Dendritic cell treated with granulocyte-macrophage colony-stimulating factor and Interleukin-4, amounts not matched to agents 40 ng/mL and 50 ng/mL, for 4 days (primary cell): ENCODE measurements at regions not wholly inside any gene's neighbourhood (a gene's known extent, or its start where the extent isn't known, plus 50 kb on each side); places are given as distances from the start of the nearest gene placed in this dataset.
"Not testable (repeated sequence)": the region's sequence is repeated elsewhere in the genome, so short reads cannot be mapped to it uniquely, and the experiment has no call there.

ENCODE experiments used
- H3K27ac Mint-ChIP-seq: one replicate; pipeline ENCODE4 v1.8.0; 2022; ENCODE audit warnings: mild to moderate bottlenecking, mixed read lengths
- H3K27me3 Mint-ChIP-seq: one replicate; pipeline ENCODE4 v1.8.0; 2022; ENCODE audit warnings: mild to moderate bottlenecking, mixed read lengths
- H3K36me3 Mint-ChIP-seq: one replicate; pipeline ENCODE4 v1.8.0; 2022; ENCODE audit warnings: low read depth, mixed read lengths
- H3K4me1 Mint-ChIP-seq: one replicate; pipeline ENCODE4 v1.8.0; 2022; ENCODE audit warnings: low read depth, mixed read lengths
- H3K4me3 Mint-ChIP-seq: one replicate; pipeline ENCODE4 v1.8.0; 2022; ENCODE audit warnings: mild to moderate bottlenecking, moderate library complexity, mixed read lengths
- H3K9me3 Mint-ChIP-seq: one replicate; pipeline ENCODE4 v1.8.0; 2022; ENCODE audit warnings: mixed read lengths
- intact Hi-C: fragments of 100-400 bp; cut with micrococcal nuclease; formaldehyde crosslinking; loops from one replicate; pipeline ENCODE4 v1.15.0; 2022

GRCh38 chr4:181130317-181130716, 1112.9 kb upstream of the TENM3 start:
- H3K4me1 Mint-ChIP-seq, H3K4me3 Mint-ChIP-seq, H3K27ac Mint-ChIP-seq, H3K27me3 Mint-ChIP-seq, H3K36me3 Mint-ChIP-seq, intact Hi-C loops: not testable (repeated sequence)
- peaks cover 55% of the 10 kb centered on the region for H3K9me3 Mint-ChIP-seq

- no peak overlapping the region for H3K27ac Mint-ChIP-seq
- intact Hi-C loops = no loop called here
- no peak overlapping the region for H3K4me3 Mint-ChIP-seq
- no peaks in the 10 kb centered on the region for H3K4me1 Mint-ChIP-seq
- no peaks in the 10 kb centered on the region for H3K36me3 Mint-ChIP-seq
- peaks cover 14% of the 10 kb centered on the region for H3K9me3 Mint-ChIP-seq
- H3K27me3 Mint-ChIP-seq = no peaks in the 10 kb centered on the region
Measured at GRCh38 chr4:181137351-181137750, 1105.9 kb upstream of the TENM3 start.

- H3K9me3 Mint-ChIP-seq = peaks cover 7% of the 10 kb centered on the region
- no peak overlapping the region for H3K27ac Mint-ChIP-seq
- H3K4me1 Mint-ChIP-seq = no peaks in the 10 kb centered on the region
- no peak overlapping the region for H3K4me3 Mint-ChIP-seq
- no peaks in the 10 kb centered on the region for H3K27me3 Mint-ChIP-seq
- no peaks in the 10 kb centered on the region for H3K36me3 Mint-ChIP-seq
- intact Hi-C loops = no loop called here
Measured at GRCh38 chr4:181138116-181138515, 1105.1 kb upstream of the TENM3 start.

GRCh38 chr4:181140037-181140603, 1103.1 kb upstream of the TENM3 start:
- intact Hi-C loops = loop anchor here (10.0 kb wide), 1 partner anchor 1665 kb away; no protein-coding TSS in a partner anchor
- no peak overlapping the region for H3K4me3 Mint-ChIP-seq
- no peak overlapping the region for H3K27ac Mint-ChIP-seq
- H3K4me1 Mint-ChIP-seq = no peaks in the 10 kb centered on the region
- no peaks in the 10 kb centered on the region for H3K27me3 Mint-ChIP-seq
- H3K36me3 Mint-ChIP-seq = no peaks in the 10 kb centered on the region
- no peaks in the 10 kb centered on the region for H3K9me3 Mint-ChIP-seq

GRCh38 chr4:181143250-181143854, 1099.8 kb upstream of the TENM3 start:
- Mint-ChIP-seq H3K4me3 (no peak overlapping the region), H3K27me3 (no peaks in the 10 kb centered on the region), H3K4me1 (no peaks in the 10 kb centered on the region), H3K36me3 (no peaks in the 10 kb centered on the region), H3K27ac (no peak overlapping the region), H3K9me3 (no peaks in the 10 kb centered on the region)
- intact Hi-C loops = loop anchor here (10.0 kb wide), 1 partner anchor 1661 kb away; no protein-coding TSS in a partner anchor

- no peaks in the 10 kb centered on the region for H3K27me3 Mint-ChIP-seq
- intact Hi-C loops = loop anchor here (10.0 kb wide), 1 partner anchor 1659 kb away; no protein-coding TSS in a partner anchor
- no peaks in the 10 kb centered on the region for H3K9me3 Mint-ChIP-seq
- H3K36me3 Mint-ChIP-seq = no peaks in the 10 kb centered on the region
- no peaks in the 10 kb centered on the region for H3K4me1 Mint-ChIP-seq
- no peak overlapping the region for H3K4me3 Mint-ChIP-seq
- H3K27ac Mint-ChIP-seq = no peak overlapping the region
Measured at GRCh38 chr4:181146051-181146450, 1097.2 kb upstream of the TENM3 start.

- intact Hi-C loops = loop anchor here (10.0 kb wide), 1 partner anchor 1657 kb away; no protein-coding TSS in a partner anchor
- Mint-ChIP-seq H3K27me3 (no peaks in the 10 kb centered on the region), H3K4me3 (no peak overlapping the region), H3K36me3 (no peaks in the 10 kb centered on the region), H3K27ac (no peak overlapping the region), H3K9me3 (no peaks in the 10 kb centered on the region), H3K4me1 (no peaks in the 10 kb centered on the region)
Measured at GRCh38 chr4:181147416-181147951, 1095.7 kb upstream of the TENM3 start.

- no peaks in the 10 kb centered on the region for H3K36me3 Mint-ChIP-seq
- H3K4me3 Mint-ChIP-seq = no peak overlapping the region
- no peaks in the 10 kb centered on the region for H3K27me3 Mint-ChIP-seq
- H3K9me3 Mint-ChIP-seq = no peaks in the 10 kb centered on the region
- H3K27ac Mint-ChIP-seq = no peak overlapping the region
- intact Hi-C loops = loop anchor here (10.0 kb wide), 1 partner anchor 1656 kb away; no protein-coding TSS in a partner anchor
- no peaks in the 10 kb centered on the region for H3K4me1 Mint-ChIP-seq
Measured at GRCh38 chr4:181148470-181148869, 1094.7 kb upstream of the TENM3 start.

- Mint-ChIP-seq H3K4me1 (no peaks in the 10 kb centered on the region), H3K9me3 (no peaks in the 10 kb centered on the region), H3K27me3 (no peaks in the 10 kb centered on the region), H3K36me3 (no peaks in the 10 kb centered on the region), H3K4me3 (no peak overlapping the region), H3K27ac (no peak overlapping the region)
- intact Hi-C loops = no loop called here
Measured at GRCh38 chr4:181150191-181150590, 1093.0 kb upstream of the TENM3 start.

GRCh38 chr4:181151856-181152255, 1091.3 kb upstream of the TENM3 start:
- Mint-ChIP-seq H3K9me3 (no peaks in the 10 kb centered on the region), H3K4me3 (no peak overlapping the region), H3K4me1 (no peaks in the 10 kb centered on the region), H3K36me3 (no peaks in the 10 kb centered on the region), H3K27ac (no peak overlapping the region), H3K27me3 (no peaks in the 10 kb centered on the region)
- intact Hi-C loops = no loop called here

GRCh38 chr4:181157647-181158046, 1085.6 kb upstream of the TENM3 start:
- intact Hi-C loops = no loop called here
- Mint-ChIP-seq H3K4me1 (no peaks in the 10 kb centered on the region), H3K27me3 (no peaks in the 10 kb centered on the region), H3K36me3 (no peaks in the 10 kb centered on the region), H3K27ac (no peak overlapping the region), H3K9me3 (no peaks in the 10 kb centered on the region), H3K4me3 (no peak overlapping the region)

GRCh38 chr4:181158971-181159370, 1084.2 kb upstream of the TENM3 start:
- no peaks in the 10 kb centered on the region for H3K27me3 Mint-ChIP-seq

GRCh38 chr4:181161669-181162068, 1081.5 kb upstream of the TENM3 start:
- Mint-ChIP-seq H3K36me3 (no peaks in the 10 kb centered on the region), H3K4me1 (no peaks in the 10 kb centered on the region), H3K27me3 (no peaks in the 10 kb centered on the region), H3K9me3 (no peaks in the 10 kb centered on the region), H3K4me3 (no peak overlapping the region), H3K27ac (no peak overlapping the region)
- intact Hi-C loops = no loop called here

More at GRCh38 chr4:181158971-181159370, 1084.2 kb upstream of the TENM3 start:
- no peaks in the 10 kb centered on the region for H3K9me3 Mint-ChIP-seq
- H3K27ac Mint-ChIP-seq = no peak overlapping the region
- no peaks in the 10 kb centered on the region for H3K36me3 Mint-ChIP-seq
- intact Hi-C loops = no loop called here
- H3K4me3 Mint-ChIP-seq = no peak overlapping the region
- no peaks in the 10 kb centered on the region for H3K4me1 Mint-ChIP-seq

- no peaks in the 10 kb centered on the region for H3K9me3 Mint-ChIP-seq
- no peak overlapping the region for H3K4me3 Mint-ChIP-seq
- H3K4me1 Mint-ChIP-seq = no peaks in the 10 kb centered on the region
- H3K36me3 Mint-ChIP-seq = no peaks in the 10 kb centered on the region
- no peaks in the 10 kb centered on the region for H3K27me3 Mint-ChIP-seq
- H3K27ac Mint-ChIP-seq = no peak overlapping the region
- intact Hi-C loops = no loop called here
Measured at GRCh38 chr4:181162266-181162665, 1080.9 kb upstream of the TENM3 start.
